ENCODE measurements at regions not wholly inside any gene's neighbourhood (a gene's known extent, or its start where the extent isn't known, plus 50 kb on each side); places are given as distances from the start of the nearest gene placed in this dataset.

DNA sequence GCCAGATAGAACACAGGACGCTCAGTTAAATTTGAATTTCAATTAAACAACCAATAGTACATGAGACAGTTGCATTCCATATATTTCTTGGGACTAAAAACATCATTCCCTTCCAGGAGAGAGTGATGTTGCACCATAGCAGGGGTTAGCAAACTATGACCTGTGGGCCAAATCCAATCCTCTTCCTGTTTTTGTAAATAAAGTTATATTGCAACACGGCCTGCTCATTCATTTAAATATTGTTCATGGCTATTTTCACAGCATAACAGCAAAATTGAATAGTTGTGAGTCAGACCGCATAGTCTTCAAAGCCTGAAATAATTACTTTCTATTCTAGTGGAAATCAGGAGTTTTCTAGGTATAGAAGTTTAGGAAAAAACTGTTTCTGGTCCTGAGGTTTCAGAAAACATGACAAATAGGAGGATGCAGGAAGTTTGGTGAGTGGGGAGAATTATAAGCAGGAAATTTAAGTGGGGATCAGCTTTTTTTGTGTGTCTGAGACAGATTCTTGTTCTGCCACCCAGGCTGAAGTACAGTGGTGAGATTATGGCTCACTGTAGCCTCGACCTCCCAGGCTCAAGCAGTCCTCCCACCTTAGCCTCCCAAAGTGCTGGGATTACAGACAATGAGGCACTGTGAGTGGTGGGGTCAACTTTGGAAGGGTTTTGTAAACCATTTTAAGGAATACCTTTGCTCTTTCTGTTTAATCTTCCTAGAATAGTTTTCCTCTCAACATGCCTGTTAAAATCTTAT lies 131.5 kb downstream of the SOCS6 start:
- Mint-ChIP-seq H3K4me3 (no peak overlapping the region), H3K9me3 (no peaks in the 10 kb centered on the region), H3K36me3 (ENCODE audit: low read depth) (no peaks in the 10 kb centered on the region), H3K27me3 (peaks cover 9% of the 10 kb centered on the region), H3K27ac (no peak overlapping the region), H3K4me1 (peaks cover 4% of the 10 kb centered on the region)
- ATAC-seq (replicated peaks), result no peak

DNA sequence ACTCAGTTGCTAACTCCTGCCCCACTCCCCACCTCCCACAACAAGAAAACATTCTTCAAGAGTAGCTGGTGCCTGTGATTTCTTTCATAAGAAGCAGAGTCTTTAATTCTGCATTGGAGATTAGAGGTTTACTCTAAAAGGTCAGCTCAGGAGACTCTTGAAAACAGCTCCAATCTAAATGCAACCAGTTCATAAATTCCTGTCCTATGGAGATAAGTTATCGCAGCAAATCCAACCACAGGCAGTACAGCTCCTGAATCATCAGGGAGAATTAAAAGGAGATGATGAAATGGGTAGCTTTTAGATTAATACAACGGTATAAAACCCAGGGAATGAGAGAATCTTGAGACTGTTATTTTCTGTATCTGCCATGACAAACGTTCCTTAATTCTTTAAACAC lies 130.7 kb downstream of the SOCS6 start:
- H3K36me3 Mint-ChIP-seq (ENCODE audit: low read depth), result no peaks in the 10 kb centered on the region
- H3K4me3 Mint-ChIP-seq, result no peak overlapping the region
- H3K9me3 Mint-ChIP-seq, result no peaks in the 10 kb centered on the region
- no peak overlapping the region for H3K27ac Mint-ChIP-seq
- no peak for ATAC-seq (replicated peaks)
- peaks cover 4% of the 10 kb centered on the region for H3K4me1 Mint-ChIP-seq
- H3K27me3 Mint-ChIP-seq, result peaks cover 9% of the 10 kb centered on the region

- Mint-ChIP-seq H3K36me3 (ENCODE audit: low read depth) (no peaks in the 10 kb centered on the region), H3K27ac (no peak overlapping the region), H3K4me3 (no peak overlapping the region), H3K9me3 (no peaks in the 10 kb centered on the region), H3K4me1 (peaks cover 4% of the 10 kb centered on the region), H3K27me3 (peaks cover 9% of the 10 kb centered on the region)
- ATAC-seq (replicated peaks), result peak; percentile 89
Measured at GRCh38 chr18:70418546-70419311, 129.9 kb downstream of the SOCS6 start.

- no peak for ATAC-seq (replicated peaks)
- Mint-ChIP-seq H3K4me3 (no peak overlapping the region), H3K27me3 (peaks cover 9% of the 10 kb centered on the region), H3K9me3 (no peaks in the 10 kb centered on the region), H3K4me1 (peaks cover under 1% of the 10 kb centered on the region), H3K27ac (no peak overlapping the region), H3K36me3 (ENCODE audit: low read depth) (no peaks in the 10 kb centered on the region)
Measured at GRCh38 chr18:70417847-70418246, 129.0 kb downstream of the SOCS6 start.

DNA sequence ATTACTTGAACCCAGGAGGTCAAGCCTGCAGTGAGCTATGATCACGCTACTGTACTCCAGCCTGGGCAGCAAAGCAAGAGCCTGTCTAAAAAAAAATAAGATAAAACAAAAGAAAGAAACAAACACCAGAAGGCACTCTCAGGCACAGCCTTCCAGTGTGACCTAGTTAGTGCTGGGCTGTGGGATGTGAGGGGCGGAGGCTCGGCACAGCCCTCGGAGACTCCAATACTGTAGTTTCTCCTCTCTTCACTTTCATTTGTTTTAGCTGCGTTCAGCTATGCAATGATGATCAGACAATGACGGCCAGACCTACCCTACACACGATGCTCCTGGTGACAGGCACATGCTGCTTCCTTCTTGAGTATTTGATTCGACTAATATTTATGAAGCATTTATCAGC lies 127.7 kb downstream of the SOCS6 start:
- no peaks in the 10 kb centered on the region for H3K9me3 Mint-ChIP-seq
- H3K27ac Mint-ChIP-seq, result no peak overlapping the region
- H3K4me3 Mint-ChIP-seq, result no peak overlapping the region
- H3K27me3 Mint-ChIP-seq, result peaks cover 9% of the 10 kb centered on the region
- H3K4me1 Mint-ChIP-seq, result no peaks in the 10 kb centered on the region
- no peaks in the 10 kb centered on the region for H3K36me3 Mint-ChIP-seq (ENCODE audit: low read depth)
- no peak for ATAC-seq (replicated peaks)

DNA sequence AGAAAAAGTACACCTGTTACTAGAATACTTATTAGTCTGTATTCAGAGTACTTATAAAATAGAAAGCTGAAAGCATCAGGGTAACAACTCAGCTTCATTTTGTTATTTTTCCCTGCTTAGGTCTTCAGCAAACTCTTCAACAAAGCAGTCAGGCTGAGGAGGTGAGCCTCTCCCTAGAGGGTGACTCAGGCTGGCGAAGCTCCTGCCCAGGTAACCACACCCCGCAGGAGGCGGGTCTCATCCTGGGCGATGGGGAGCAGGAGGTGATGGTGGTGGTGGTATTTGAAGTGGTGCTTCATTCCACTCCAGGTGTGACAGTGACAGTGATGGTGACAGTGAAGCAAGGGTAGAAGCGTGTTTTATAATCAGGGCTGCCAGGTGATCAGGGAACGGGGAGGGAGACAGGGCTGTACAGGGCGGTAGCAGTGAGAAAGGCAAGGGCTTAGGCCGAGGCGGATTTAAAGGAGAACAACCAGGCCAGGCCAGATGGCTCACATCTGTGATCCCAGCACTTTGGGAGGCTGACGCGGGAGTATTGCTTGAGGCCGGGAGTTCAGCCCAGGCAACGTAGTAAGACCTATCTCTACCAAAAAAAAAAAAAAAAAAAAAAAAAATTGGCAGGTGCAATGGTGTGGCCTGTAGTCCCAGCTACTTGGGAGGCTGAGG lies 127.1 kb downstream of the SOCS6 start:
- Mint-ChIP-seq H3K4me3 (no peak overlapping the region), H3K9me3 (no peaks in the 10 kb centered on the region), H3K36me3 (ENCODE audit: low read depth) (no peaks in the 10 kb centered on the region), H3K4me1 (no peaks in the 10 kb centered on the region), H3K27ac (no peak overlapping the region), H3K27me3 (peaks cover 9% of the 10 kb centered on the region)
- no peak for ATAC-seq (replicated peaks)

GRCh38 chr18:70414315-70414900 lies 125.6 kb downstream of the SOCS6 start:
- Mint-ChIP-seq H3K9me3 (no peaks in the 10 kb centered on the region), H3K4me1 (no peaks in the 10 kb centered on the region), H3K27me3 (peaks cover 19% of the 10 kb centered on the region), H3K27ac (no peak overlapping the region), H3K36me3 (ENCODE audit: low read depth) (no peaks in the 10 kb centered on the region), H3K4me3 (no peak overlapping the region)
- no peak for ATAC-seq (replicated peaks)

- Mint-ChIP-seq H3K36me3 (ENCODE audit: low read depth) (no peaks in the 10 kb centered on the region), H3K27ac (no peak overlapping the region), H3K9me3 (no peaks in the 10 kb centered on the region), H3K4me3 (no peak overlapping the region), H3K27me3 (peaks cover 19% of the 10 kb centered on the region), H3K4me1 (no peaks in the 10 kb centered on the region)
- ATAC-seq (replicated peaks), result no peak
Measured at GRCh38 chr18:70413455-70413854, 124.6 kb downstream of the SOCS6 start.

DNA sequence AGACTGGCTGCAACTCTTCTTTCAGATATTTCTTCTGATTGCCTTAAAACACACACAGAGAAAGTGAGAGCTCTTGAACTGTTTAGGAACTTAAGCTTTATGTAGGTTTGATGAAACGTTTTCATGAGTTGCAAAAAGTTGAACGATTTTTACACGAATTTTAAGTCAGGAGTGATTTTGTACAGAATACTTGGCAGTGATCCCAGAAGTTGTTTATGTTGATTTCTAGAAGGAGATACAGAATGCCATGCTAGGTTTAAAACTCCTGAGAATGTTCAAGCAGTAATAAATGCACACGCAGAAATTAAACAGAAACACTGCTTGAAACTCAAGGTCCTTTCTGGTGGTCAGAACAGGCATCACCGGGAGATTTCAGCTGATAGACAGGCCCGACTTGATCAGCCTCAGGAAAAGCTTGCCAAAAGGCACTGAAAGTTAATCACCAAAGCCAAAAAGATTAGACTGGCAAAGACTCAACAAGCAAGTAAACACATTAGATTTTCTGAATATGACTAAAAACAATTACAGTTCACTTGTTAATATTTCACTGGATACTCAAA lies 123.1 kb downstream of the SOCS6 start:
- Mint-ChIP-seq H3K4me3 (no peak overlapping the region), H3K4me1 (no peaks in the 10 kb centered on the region), H3K9me3 (no peaks in the 10 kb centered on the region), H3K27ac (no peak overlapping the region), H3K27me3 (peaks cover 19% of the 10 kb centered on the region), H3K36me3 (ENCODE audit: low read depth) (no peaks in the 10 kb centered on the region)
- ATAC-seq (replicated peaks), result no peak

DNA sequence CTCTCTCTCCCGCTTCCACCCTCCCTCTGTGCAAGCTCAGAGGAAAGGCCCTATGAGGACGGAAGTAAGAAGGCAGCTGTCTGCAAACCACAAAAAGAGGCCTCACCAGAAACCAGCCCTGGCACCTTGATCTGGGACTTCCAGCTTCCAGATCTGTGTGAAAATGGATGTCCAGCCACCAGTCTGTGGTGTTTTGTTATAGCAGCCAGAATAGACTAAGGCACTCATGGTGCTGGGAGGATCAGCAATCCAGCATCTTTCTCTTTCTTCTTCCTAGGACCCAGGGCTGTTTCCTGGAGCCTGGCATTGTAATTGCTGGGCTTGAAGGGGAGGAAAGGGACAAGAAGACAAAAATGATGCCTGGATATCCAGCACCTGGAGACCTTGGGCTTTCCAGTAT lies 122.5 kb downstream of the SOCS6 start:
- Mint-ChIP-seq H3K4me1 (no peaks in the 10 kb centered on the region), H3K9me3 (no peaks in the 10 kb centered on the region), H3K4me3 (no peak overlapping the region), H3K27ac (no peak overlapping the region), H3K36me3 (ENCODE audit: low read depth) (no peaks in the 10 kb centered on the region), H3K27me3 (peaks cover 16% of the 10 kb centered on the region)
- ATAC-seq (replicated peaks), result no peak

GRCh38 chr18:70405052-70405451 lies 116.2 kb downstream of the SOCS6 start:
- H3K4me1 Mint-ChIP-seq, result no peaks in the 10 kb centered on the region
- H3K27ac Mint-ChIP-seq, result no peak overlapping the region
- no peak overlapping the region for H3K4me3 Mint-ChIP-seq
- no peak for ATAC-seq (replicated peaks)
- H3K27me3 Mint-ChIP-seq, result peaks cover 9% of the 10 kb centered on the region
- no peaks in the 10 kb centered on the region for H3K9me3 Mint-ChIP-seq
- no peaks in the 10 kb centered on the region for H3K36me3 Mint-ChIP-seq (ENCODE audit: low read depth)

DNA sequence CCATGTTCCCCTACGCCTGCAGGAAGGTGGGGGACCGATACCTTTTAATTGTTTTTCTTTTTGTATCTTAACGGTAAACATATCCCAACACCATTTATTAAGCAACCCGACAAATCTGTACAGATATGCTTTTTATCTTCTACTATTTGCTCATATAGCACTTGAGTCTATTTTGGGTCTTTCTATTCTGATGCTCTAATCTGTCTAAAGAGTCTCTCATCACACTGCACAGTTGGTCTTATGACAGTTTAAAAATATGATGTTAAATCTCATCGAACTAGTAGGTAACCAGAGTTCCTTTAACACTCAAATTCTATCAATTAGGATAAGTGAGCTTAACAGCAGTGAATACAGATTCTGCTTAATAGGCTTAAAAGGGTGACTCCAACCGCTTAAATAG lies 111.6 kb downstream of the SOCS6 start:
- Mint-ChIP-seq H3K36me3 (ENCODE audit: low read depth) (no peaks in the 10 kb centered on the region), H3K4me3 (no peak overlapping the region), H3K4me1 (no peaks in the 10 kb centered on the region), H3K9me3 (no peaks in the 10 kb centered on the region), H3K27me3 (no peaks in the 10 kb centered on the region), H3K27ac (no peak overlapping the region)
- no peak for ATAC-seq (replicated peaks)

GRCh38 chr18:70398076-70398475 lies 109.2 kb downstream of the SOCS6 start:
- Mint-ChIP-seq H3K27ac (no peak overlapping the region), H3K36me3 (ENCODE audit: low read depth) (no peaks in the 10 kb centered on the region), H3K4me1 (no peaks in the 10 kb centered on the region), H3K27me3 (no peaks in the 10 kb centered on the region), H3K4me3 (no peak overlapping the region), H3K9me3 (no peaks in the 10 kb centered on the region)
- ATAC-seq (replicated peaks), result no peak

- Mint-ChIP-seq H3K4me1 (no peaks in the 10 kb centered on the region), H3K36me3 (ENCODE audit: low read depth) (no peaks in the 10 kb centered on the region), H3K27me3 (peaks cover 5% of the 10 kb centered on the region), H3K4me3 (no peak overlapping the region), H3K9me3 (no peaks in the 10 kb centered on the region), H3K27ac (no peak overlapping the region)
- peak; percentile 48 for ATAC-seq (replicated peaks)
Measured at GRCh38 chr18:70397259-70397925, 108.5 kb downstream of the SOCS6 start.

Data from activated T-helper 17 cell treated with anti-CD3 and anti-CD28 coated beads, Interleukin-2, amount 50 U/mL, for 72 hours (primary cell).